OCI-LY7 (cell line): ENCODE measurements at regions not wholly inside any gene's neighbourhood (a gene's known extent, or its start where the extent isn't known, plus 50 kb on each side); places are given as distances from the start of the nearest gene placed in this dataset.

Experiments
- BruUV-seq: library from RNA; stranded (reverse); fragments of 400-500 nt; replicated peaks from 2 replicates; lab custom pipeline; 2021; lab: Mats Ljungman, UMichigan
- CTCF ChIA-PET: fragments of 300-600 bp; sonication (Branson Sonifier 250); formaldehyde crosslinking; loops from one replicate; lab custom pipeline; 2022; ENCODE audit warnings: antibody characterized with exemption; ENCODE audit not compliant: unreplicated experiment; lab: Charles Lee
- POLR2A ChIA-PET: fragments of 300-600 bp; sonication (Branson Sonifier 250); formaldehyde crosslinking; loops from one replicate; lab custom pipeline; 2022; ENCODE audit warnings: antibody characterized with exemption; lab: Charles Lee
- DNase-seq: peaks from one replicate; pipeline ENCODE4 v3.0.0-alpha.2; 2015; ENCODE audit warnings: low spot score
- H2AFZ ChIP-seq: fragments of 200-600 bp; sonication (generic), shearing (Covaris generic); 2 replicates; pipeline ENCODE4 v1.6.1; 2014; ENCODE audit warnings: mild to moderate bottlenecking, antibody characterized with exemption, low read length, moderate library complexity
- H3K27ac ChIP-seq: fragments of 200-600 bp; sonication (generic); 2 replicates; pipeline ENCODE4 v1.5.1; 2014; ENCODE audit warnings: mixed run types, low read depth, mild to moderate bottlenecking, moderate library complexity, low read length, inconsistent platforms; ENCODE audit not compliant: poor library complexity, severe bottlenecking
- H3K36me3 ChIP-seq: fragments of 200-600 bp; sonication (generic); 2 replicates; pipeline ENCODE4 v1.6.1; 2014; ENCODE audit warnings: mild to moderate bottlenecking, antibody characterized with exemption, low read length, moderate library complexity, mixed read lengths; ENCODE audit not compliant: insufficient read depth
- H3K4me1 ChIP-seq: fragments of 200-600 bp; sonication (generic); 2 replicates; pipeline ENCODE4 v1.5.1; 2014; ENCODE audit warnings: mild to moderate bottlenecking, low read length; ENCODE audit not compliant: insufficient read depth, poor library complexity, severe bottlenecking
- H3K4me2 ChIP-seq: fragments of 200-600 bp; sonication (generic); 2 replicates; pipeline ENCODE4 v1.6.1; 2014; ENCODE audit warnings: mild to moderate bottlenecking, low read length
- H3K4me3 ChIP-seq: fragments of 200-600 bp; sonication (generic); 2 replicates; pipeline ENCODE4 v1.5.1; 2014; ENCODE audit warnings: mild to moderate bottlenecking, low read depth, low read length; ENCODE audit not compliant: poor library complexity, severe bottlenecking
- H3K79me2 ChIP-seq: fragments of 200-600 bp; sonication (generic); 2 replicates; pipeline ENCODE4 v1.6.1; 2016; ENCODE audit warnings: low read depth, mild to moderate bottlenecking, low read length, moderate library complexity, mixed read lengths; ENCODE audit not compliant: insufficient read depth
- H3K9me2 ChIP-seq: fragments of 200-600 bp; sonication (generic); 2 replicates; pipeline ENCODE4 v1.6.1; 2016; ENCODE audit warnings: mild to moderate bottlenecking, low read length, mixed read lengths; ENCODE audit not compliant: insufficient read depth
- H3K9me3 ChIP-seq: fragments of 200-600 bp; sonication (generic); 2 replicates; pipeline ENCODE4 v1.6.1; 2014; ENCODE audit warnings: mild to moderate bottlenecking, mixed run types, low read length, mixed read lengths
- H4K20me1 ChIP-seq: fragments of 200-600 bp; sonication (generic); 2 replicates; pipeline ENCODE4 v1.6.1; 2014; ENCODE audit warnings: mild to moderate bottlenecking, antibody characterized with exemption, low read length, moderate library complexity, mixed read lengths; ENCODE audit not compliant: insufficient read depth
- EZH2phosphoT487 ChIP-seq: fragments of 200-600 bp; sonication (generic); IDR thresholded peaks from 2 replicates; pipeline ENCODE4 v1.6.1; 2018; ENCODE audit warnings: low read depth, borderline replicate concordance, mild to moderate bottlenecking, mixed run types, antibody characterized with exemption, low read length, moderate library complexity, mixed read lengths
- intact Hi-C: fragments of 100-400 bp; cut with micrococcal nuclease; formaldehyde crosslinking; loops from one replicate; pipeline ENCODE4 v1.10.0; 2022; ENCODE audit not compliant: unreplicated experiment
- TF ChIP-seq, protein P1 (sequence below): fragments of 200-600 bp; sonication (generic); conservative IDR thresholded peaks from 2 replicates; pipeline ENCODE4 v1.5.1; 2014; ENCODE audit warnings: mild to moderate bottlenecking, antibody characterized with exemption, low read length, moderate library complexity, mixed read lengths

DNA sequence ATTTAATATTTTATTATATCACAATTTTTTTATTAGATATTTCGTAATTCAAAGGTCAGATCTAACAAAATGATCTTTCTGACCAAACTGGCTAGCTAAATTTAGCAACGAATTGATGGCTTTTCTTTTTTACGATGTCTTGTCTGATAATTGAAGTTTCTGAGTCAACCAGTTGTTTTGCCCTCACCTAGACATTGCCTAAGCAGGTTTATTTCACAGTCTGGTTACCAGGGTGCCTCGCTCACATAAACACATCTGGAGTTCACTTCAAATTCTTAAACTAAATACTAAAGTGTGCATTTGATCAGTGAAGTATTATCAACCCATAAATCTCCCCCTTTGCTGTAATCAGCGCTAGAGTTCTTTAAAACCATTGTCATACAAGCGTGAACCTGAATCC, 448.3 kb downstream of the TLE4 start:
- H4K20me1 ChIP-seq = no peaks in the 10 kb centered on the region
- no peak overlapping the region for H2AFZ ChIP-seq
- H3K4me2 ChIP-seq = no peak overlapping the region
- H3K27ac ChIP-seq = no peak overlapping the region
- POLR2A ChIA-PET = no interaction called here
- CTCF ChIA-PET = no interaction called here
- no peak for TF ChIP-seq EZH2phosphoT487
- TF ChIP-seq, protein P1, sequence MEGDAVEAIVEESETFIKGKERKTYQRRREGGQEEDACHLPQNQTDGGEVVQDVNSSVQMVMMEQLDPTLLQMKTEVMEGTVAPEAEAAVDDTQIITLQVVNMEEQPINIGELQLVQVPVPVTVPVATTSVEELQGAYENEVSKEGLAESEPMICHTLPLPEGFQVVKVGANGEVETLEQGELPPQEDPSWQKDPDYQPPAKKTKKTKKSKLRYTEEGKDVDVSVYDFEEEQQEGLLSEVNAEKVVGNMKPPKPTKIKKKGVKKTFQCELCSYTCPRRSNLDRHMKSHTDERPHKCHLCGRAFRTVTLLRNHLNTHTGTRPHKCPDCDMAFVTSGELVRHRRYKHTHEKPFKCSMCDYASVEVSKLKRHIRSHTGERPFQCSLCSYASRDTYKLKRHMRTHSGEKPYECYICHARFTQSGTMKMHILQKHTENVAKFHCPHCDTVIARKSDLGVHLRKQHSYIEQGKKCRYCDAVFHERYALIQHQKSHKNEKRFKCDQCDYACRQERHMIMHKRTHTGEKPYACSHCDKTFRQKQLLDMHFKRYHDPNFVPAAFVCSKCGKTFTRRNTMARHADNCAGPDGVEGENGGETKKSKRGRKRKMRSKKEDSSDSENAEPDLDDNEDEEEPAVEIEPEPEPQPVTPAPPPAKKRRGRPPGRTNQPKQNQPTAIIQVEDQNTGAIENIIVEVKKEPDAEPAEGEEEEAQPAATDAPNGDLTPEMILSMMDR = no peak
- no peaks in the 10 kb centered on the region for H3K9me3 ChIP-seq
- DNase-seq = no peak
- H3K79me2 ChIP-seq = no peaks in the 10 kb centered on the region
- no TSS peak for BruUV-seq
- no peaks in the 10 kb centered on the region for H3K4me1 ChIP-seq
- H3K36me3 ChIP-seq = no peaks in the 10 kb centered on the region
- intact Hi-C loops = no loop called here
- H3K4me3 ChIP-seq = no peak overlapping the region
- H3K9me2 ChIP-seq = no peaks in the 10 kb centered on the region

DNA sequence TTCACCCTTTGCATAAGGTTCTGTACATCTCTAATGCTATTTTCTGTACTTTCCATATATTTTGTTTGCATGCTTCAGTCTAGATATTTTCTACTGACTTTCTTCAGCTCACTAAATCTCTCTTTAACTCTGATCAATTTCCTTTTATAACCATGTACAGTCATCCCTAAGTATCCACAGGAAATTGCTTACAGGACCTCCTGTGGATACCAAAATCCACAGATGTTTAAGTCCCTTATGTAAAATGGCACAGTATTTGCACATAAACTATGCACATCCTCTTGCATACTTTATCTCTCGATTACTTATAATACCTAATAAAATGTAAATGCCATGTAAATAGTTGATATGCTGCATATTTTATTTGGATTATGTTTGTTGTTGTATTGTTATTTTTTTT, 442.1 kb downstream of the TLE4 start:
- no peak overlapping the region for H2AFZ ChIP-seq
- POLR2A ChIA-PET = interaction anchor here (0.6 to 0.8 kb wide), 2 partner anchors 69 to 295 kb away, joined by 3 to 4 read pairs; no protein-coding TSS in a partner anchor
- no peak overlapping the region for H3K27ac ChIP-seq
- H3K4me1 ChIP-seq = no peaks in the 10 kb centered on the region
- no peak overlapping the region for H3K4me2 ChIP-seq
- CTCF ChIA-PET = no interaction called here
- H3K36me3 ChIP-seq = no peaks in the 10 kb centered on the region
- no peak for DNase-seq
- H4K20me1 ChIP-seq = no peaks in the 10 kb centered on the region
- TF ChIP-seq EZH2phosphoT487 = no peak
- TF ChIP-seq, protein P1 = no peak
- no TSS peak for BruUV-seq
- no peaks in the 10 kb centered on the region for H3K9me3 ChIP-seq
- H3K79me2 ChIP-seq = no peaks in the 10 kb centered on the region
- H3K9me2 ChIP-seq = no peaks in the 10 kb centered on the region
- intact Hi-C loops = no loop called here
- no peak overlapping the region for H3K4me3 ChIP-seq

DNA sequence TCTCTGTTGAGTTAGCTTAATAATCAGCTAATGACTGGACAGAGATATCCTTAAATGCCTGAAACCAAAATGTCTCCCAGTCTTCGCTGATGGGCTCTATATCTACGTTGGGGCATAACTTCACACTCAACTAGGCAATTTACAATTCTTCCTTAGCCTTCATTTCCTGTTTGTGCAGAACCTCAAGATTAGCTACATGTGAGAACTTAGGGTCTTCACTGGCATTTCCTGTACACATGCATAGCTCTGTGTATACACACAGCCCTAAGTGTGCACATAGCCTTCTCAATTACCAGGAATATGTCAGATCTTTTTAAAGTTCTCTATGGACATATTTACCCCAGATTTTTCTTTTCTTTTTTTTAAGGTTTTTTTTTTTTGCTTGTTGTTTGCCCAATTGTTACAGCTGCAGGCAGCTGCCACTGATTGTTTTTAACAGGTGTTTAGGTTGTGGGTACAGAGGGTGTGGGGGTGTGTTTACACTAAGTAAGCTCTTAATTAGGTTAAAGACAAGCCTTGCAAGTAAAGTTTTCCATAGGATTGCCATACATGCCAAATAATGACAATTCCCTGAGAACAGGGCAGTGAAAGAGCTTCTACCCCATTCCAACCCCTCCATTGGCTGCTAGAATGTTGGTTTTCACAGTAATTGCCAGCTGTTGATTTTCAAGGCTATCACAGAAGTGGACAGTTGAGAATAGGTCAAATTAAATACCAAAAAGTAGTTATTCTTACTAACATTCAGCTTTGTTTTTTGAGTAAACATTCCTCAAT, 441.0 kb downstream of the TLE4 start:
- Histone ChIP-seq H3K9me2 (no peaks in the 10 kb centered on the region), H4K20me1 (no peaks in the 10 kb centered on the region), H3K27ac (no peak overlapping the region), H3K36me3 (no peaks in the 10 kb centered on the region), H3K4me2 (no peak overlapping the region), H3K79me2 (no peaks in the 10 kb centered on the region), H3K4me1 (no peaks in the 10 kb centered on the region), H3K4me3 (no peak overlapping the region), H3K9me3 (no peaks in the 10 kb centered on the region), H2AFZ (no peak overlapping the region)
- peak; percentile 1 for DNase-seq
- no TSS peak for BruUV-seq
- TF ChIP-seq EZH2phosphoT487 = no peak
- TF ChIP-seq, protein P1 = no peak
- CTCF ChIA-PET = no interaction called here
- intact Hi-C loops = no loop called here
- POLR2A ChIA-PET = interaction anchor here (0.6 to 0.9 kb wide), 4 partner anchors 11 to 1241 kb away, joined by 3 to 8 read pairs (median 4); no protein-coding TSS in a partner anchor
